ENCODE measurements at regions not wholly inside any gene's neighbourhood (a gene's known extent, or its start where the extent isn't known, plus 50 kb on each side); places are given as distances from the start of the nearest gene placed in this dataset.
"Not testable (repeated sequence)": the region's sequence is repeated elsewhere in the genome, so short reads cannot be mapped to it uniquely, and the experiment has no call there.

DNA sequence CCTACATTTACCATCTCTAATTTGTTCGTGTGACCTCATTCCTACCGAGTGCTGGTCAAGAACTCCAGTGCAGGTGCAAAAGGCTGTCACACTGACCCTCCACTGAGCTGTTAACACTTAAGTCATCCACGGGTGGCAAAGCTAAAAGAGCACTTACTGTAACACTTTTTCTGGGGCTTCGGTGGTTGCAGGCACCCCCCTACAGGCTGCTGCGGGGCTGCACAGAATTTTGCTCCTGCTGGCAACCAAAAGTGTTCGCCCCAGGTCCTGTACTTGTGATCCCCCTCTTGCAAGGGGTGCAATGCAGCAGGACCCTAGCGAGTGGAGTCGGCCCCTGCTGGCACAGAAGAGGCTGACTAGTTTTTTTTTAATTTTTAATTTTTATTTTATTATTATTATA, 298.9 kb upstream of the CNTNAP2 start:
- Histone ChIP-seq H3K9me3 (no peaks in the 10 kb centered on the region), H3K4me1 (no peaks in the 10 kb centered on the region), H3K36me3 (no peaks in the 10 kb centered on the region), H3K4me3 (no peak overlapping the region), H3K27ac (no peak overlapping the region), H3K27me3 (no peaks in the 10 kb centered on the region)
- no peak for DNase-seq
- no peak for TF ChIP-seq POLR2A (IDR thresholded peaks at IDR 0.05)
- TF ChIP-seq, protein P1, sequence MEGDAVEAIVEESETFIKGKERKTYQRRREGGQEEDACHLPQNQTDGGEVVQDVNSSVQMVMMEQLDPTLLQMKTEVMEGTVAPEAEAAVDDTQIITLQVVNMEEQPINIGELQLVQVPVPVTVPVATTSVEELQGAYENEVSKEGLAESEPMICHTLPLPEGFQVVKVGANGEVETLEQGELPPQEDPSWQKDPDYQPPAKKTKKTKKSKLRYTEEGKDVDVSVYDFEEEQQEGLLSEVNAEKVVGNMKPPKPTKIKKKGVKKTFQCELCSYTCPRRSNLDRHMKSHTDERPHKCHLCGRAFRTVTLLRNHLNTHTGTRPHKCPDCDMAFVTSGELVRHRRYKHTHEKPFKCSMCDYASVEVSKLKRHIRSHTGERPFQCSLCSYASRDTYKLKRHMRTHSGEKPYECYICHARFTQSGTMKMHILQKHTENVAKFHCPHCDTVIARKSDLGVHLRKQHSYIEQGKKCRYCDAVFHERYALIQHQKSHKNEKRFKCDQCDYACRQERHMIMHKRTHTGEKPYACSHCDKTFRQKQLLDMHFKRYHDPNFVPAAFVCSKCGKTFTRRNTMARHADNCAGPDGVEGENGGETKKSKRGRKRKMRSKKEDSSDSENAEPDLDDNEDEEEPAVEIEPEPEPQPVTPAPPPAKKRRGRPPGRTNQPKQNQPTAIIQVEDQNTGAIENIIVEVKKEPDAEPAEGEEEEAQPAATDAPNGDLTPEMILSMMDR (IDR thresholded peaks at IDR 0.05), result no peak

GRCh38 chr7:145812218-145812617, 304.4 kb upstream of the CNTNAP2 start:
- Histone ChIP-seq H3K4me1 (no peaks in the 10 kb centered on the region), H3K27ac (no peak overlapping the region), H3K4me3 (no peak overlapping the region), H3K27me3 (no peaks in the 10 kb centered on the region), H3K9me3 (no peaks in the 10 kb centered on the region), H3K36me3 (no peaks in the 10 kb centered on the region)
- DNase-seq, result no peak
- TF ChIP-seq, protein P1 (IDR thresholded peaks at IDR 0.05), result no peak
- no peak for TF ChIP-seq POLR2A (IDR thresholded peaks at IDR 0.05)

- not testable (repeated sequence) for DNase-seq, H3K4me3 ChIP-seq, H3K27ac ChIP-seq, H3K36me3 ChIP-seq, H3K9me3 ChIP-seq, H3K27me3 ChIP-seq, H3K4me1 ChIP-seq
These were observed 311.1 kb upstream of the CNTNAP2 start for GRCh38 chr7:145805496-145805895.

GRCh38 chr7:145797507-145797906, 319.1 kb upstream of the CNTNAP2 start:
- DNase-seq, result no peak
- H3K4me1 ChIP-seq, result no peaks in the 10 kb centered on the region
- H3K27me3 ChIP-seq, result no peaks in the 10 kb centered on the region
- H3K36me3 ChIP-seq, result no peaks in the 10 kb centered on the region
- no peak overlapping the region for H3K4me3 ChIP-seq
- no peaks in the 10 kb centered on the region for H3K9me3 ChIP-seq
- TF ChIP-seq, protein P1 (IDR thresholded peaks at IDR 0.05), result no peak
- TF ChIP-seq POLR2A (IDR thresholded peaks at IDR 0.05), result no peak
- no peak overlapping the region for H3K27ac ChIP-seq

- no peak for DNase-seq
- no peaks in the 10 kb centered on the region for H3K4me1 ChIP-seq
- no peaks in the 10 kb centered on the region for H3K27me3 ChIP-seq
- no peaks in the 10 kb centered on the region for H3K9me3 ChIP-seq
- no peak overlapping the region for H3K4me3 ChIP-seq
- TF ChIP-seq, protein P1 (IDR thresholded peaks at IDR 0.05), result no peak
- TF ChIP-seq POLR2A (IDR thresholded peaks at IDR 0.05), result no peak
- H3K36me3 ChIP-seq, result no peaks in the 10 kb centered on the region
- no peak overlapping the region for H3K27ac ChIP-seq
These were observed 321.5 kb upstream of the CNTNAP2 start for GRCh38 chr7:145795132-145795531.

DNA sequence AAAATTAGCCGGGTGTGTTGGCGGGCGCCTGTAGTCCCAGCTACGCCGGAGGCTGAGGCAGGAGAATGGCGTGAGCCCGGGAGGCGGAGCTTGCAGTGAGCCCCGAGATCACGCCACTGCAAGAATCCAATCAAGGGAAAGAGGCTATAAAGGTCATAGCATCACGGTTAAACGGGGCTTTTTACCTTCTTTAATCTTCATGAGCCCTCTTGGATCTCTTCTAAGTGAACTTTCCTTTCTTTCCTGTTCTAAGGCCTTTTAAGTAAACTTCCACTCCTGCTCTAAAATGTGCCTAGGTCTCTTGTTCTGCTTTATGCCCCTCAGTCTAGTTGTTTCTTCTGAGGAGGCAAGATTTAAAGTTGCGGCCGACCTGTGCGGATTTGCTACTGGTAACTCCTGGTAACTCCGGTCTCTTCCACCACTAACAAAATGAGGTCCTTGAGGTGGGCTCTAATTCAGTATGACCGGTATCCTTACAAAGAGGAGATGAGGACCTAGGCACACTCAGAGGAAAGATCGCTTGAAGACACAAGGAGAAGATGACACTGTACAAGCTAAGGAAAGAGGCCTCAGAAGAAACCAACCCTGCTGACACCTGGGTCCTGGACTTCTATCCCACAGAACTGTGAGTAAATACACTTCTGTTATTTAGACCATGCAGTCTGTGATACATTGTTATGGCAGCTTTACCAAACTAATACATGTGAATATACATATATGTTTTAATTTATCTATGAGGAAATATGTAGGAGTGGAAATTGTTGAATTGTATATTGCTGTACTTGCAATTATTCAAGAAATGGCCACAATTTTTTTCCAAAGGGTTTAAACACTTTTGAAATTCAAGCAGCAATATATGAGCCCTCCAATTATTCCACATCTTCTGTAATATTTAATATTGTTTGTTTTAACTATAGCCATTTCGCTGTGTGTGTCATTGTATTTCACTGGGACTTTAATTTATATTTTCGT, 331.5 kb upstream of the CNTNAP2 start:
- TF ChIP-seq POLR2A (IDR thresholded peaks at IDR 0.05), result no peak
- TF ChIP-seq, protein P1 (IDR thresholded peaks at IDR 0.05), result no peak
- no peaks in the 10 kb centered on the region for H3K36me3 ChIP-seq
- H3K27me3 ChIP-seq, result no peaks in the 10 kb centered on the region
- DNase-seq, result no peak
- H3K27ac ChIP-seq, result no peak overlapping the region
- no peak overlapping the region for H3K4me3 ChIP-seq
- no peaks in the 10 kb centered on the region for H3K4me1 ChIP-seq
- no peaks in the 10 kb centered on the region for H3K9me3 ChIP-seq

GRCh38 chr7:145781388-145781787, 335.2 kb upstream of the CNTNAP2 start:
- DNase-seq, H3K27ac ChIP-seq, H3K27me3 ChIP-seq, H3K36me3 ChIP-seq, H3K4me1 ChIP-seq, H3K9me3 ChIP-seq, H3K4me3 ChIP-seq: not testable (repeated sequence)

Measured in Peyer's patch (tissue), 4 donors.